Astrocyte (in vitro differentiated cells and primary cell): ENCODE measurements at regions not wholly inside any gene's neighbourhood (a gene's known extent, or its start where the extent isn't known, plus 50 kb on each side); places are given as distances from the start of the nearest gene placed in this dataset.

Experiments used
- DNase-seq: peaks from one replicate; pipeline ENCODE4 v3.0.0-alpha.2; 2010; ENCODE audit warnings: low read depth
- FAIRE-seq: peaks from 2 replicates; lab custom pipeline; 2011; peaks lifted over from hg19 to GRCh38; lab: Jason Lieb, UNC
- H2AFZ ChIP-seq: 2 replicates; pipeline ENCODE4 v1.6.0; 2012; ENCODE audit warnings: low read depth, low read length, inconsistent platforms
- H3K27ac ChIP-seq: 2 replicates; pipeline ENCODE4 v1.5.1; 2011; ENCODE audit warnings: low read depth, low read length, inconsistent platforms
- H3K27me3 ChIP-seq: 2 replicates; pipeline ENCODE4 v1.6.0; 2011; ENCODE audit warnings: low read length, inconsistent platforms; ENCODE audit not compliant: insufficient read depth
- H3K36me3 ChIP-seq: 2 replicates; pipeline ENCODE4 v1.5.1; 2011; ENCODE audit warnings: low read length, inconsistent platforms; ENCODE audit not compliant: insufficient read depth
- H3K4me1 ChIP-seq: 2 replicates; pipeline ENCODE4 v1.5.1; 2011; ENCODE audit warnings: low read length, inconsistent platforms; ENCODE audit not compliant: insufficient read depth
- H3K4me2 ChIP-seq: 2 replicates; pipeline ENCODE4 v1.6.0; 2012; ENCODE audit warnings: low read length, inconsistent platforms
- H3K4me3 ChIP-seq: 2 replicates; pipeline ENCODE4 v1.5.1; 2011; ENCODE audit warnings: low read depth, mild to moderate bottlenecking, low read length, inconsistent platforms; ENCODE audit not compliant: insufficient read depth
- H3K79me2 ChIP-seq: 2 replicates; pipeline ENCODE4 v1.6.0; 2012; ENCODE audit warnings: mild to moderate bottlenecking, low read length, inconsistent platforms; ENCODE audit not compliant: insufficient read depth
- H3K9ac ChIP-seq: 2 replicates; pipeline ENCODE4 v1.6.0; 2012; ENCODE audit warnings: mild to moderate bottlenecking, low read length, inconsistent platforms
- H3K9me3 ChIP-seq: 2 replicates; pipeline ENCODE4 v1.5.1; 2012; ENCODE audit warnings: low read depth, mild to moderate bottlenecking, low read length, inconsistent platforms; ENCODE audit not compliant: insufficient read depth
- H4K20me1 ChIP-seq: 2 replicates; pipeline ENCODE4 v1.6.0; 2012; ENCODE audit warnings: low read length, inconsistent platforms; ENCODE audit not compliant: insufficient read depth
- H3K27ac Mint-ChIP-seq: one replicate; pipeline ENCODE4 v1.8.0; 2021; ENCODE audit warnings: mild to moderate bottlenecking, mixed read lengths; ENCODE audit not compliant: unreplicated experiment
- H3K27me3 Mint-ChIP-seq: one replicate; pipeline ENCODE4 v1.8.0; 2021; ENCODE audit warnings: low read depth, mixed read lengths; ENCODE audit not compliant: unreplicated experiment
- H3K36me3 Mint-ChIP-seq: one replicate; pipeline ENCODE4 v1.8.0; 2021; ENCODE audit warnings: low read depth, mixed read lengths; ENCODE audit not compliant: unreplicated experiment
- H3K4me1 Mint-ChIP-seq: one replicate; pipeline ENCODE4 v1.8.0; 2021; ENCODE audit warnings: low read depth, mixed read lengths; ENCODE audit not compliant: unreplicated experiment
- H3K4me3 Mint-ChIP-seq: one replicate; pipeline ENCODE4 v1.8.0; 2021; ENCODE audit warnings: mild to moderate bottlenecking, moderate library complexity, mixed read lengths; ENCODE audit not compliant: unreplicated experiment
- H3K9me3 Mint-ChIP-seq: one replicate; pipeline ENCODE4 v1.8.0; 2021; ENCODE audit warnings: mild to moderate bottlenecking, mixed read lengths; ENCODE audit not compliant: unreplicated experiment
- EZH2 ChIP-seq: IDR thresholded peaks from 2 replicates; pipeline ENCODE4 v1.6.1; 2012; ENCODE audit warnings: mild to moderate bottlenecking, low read length, inconsistent platforms; ENCODE audit not compliant: insufficient read depth
- TF ChIP-seq, protein P1 (sequence below): IDR thresholded peaks from 2 replicates; pipeline ENCODE4 v1.5.1; 2011; ENCODE audit warnings: low read depth, mild to moderate bottlenecking, inconsistent platforms, low read length, moderate library complexity; ENCODE audit not compliant: insufficient read depth

DNA sequence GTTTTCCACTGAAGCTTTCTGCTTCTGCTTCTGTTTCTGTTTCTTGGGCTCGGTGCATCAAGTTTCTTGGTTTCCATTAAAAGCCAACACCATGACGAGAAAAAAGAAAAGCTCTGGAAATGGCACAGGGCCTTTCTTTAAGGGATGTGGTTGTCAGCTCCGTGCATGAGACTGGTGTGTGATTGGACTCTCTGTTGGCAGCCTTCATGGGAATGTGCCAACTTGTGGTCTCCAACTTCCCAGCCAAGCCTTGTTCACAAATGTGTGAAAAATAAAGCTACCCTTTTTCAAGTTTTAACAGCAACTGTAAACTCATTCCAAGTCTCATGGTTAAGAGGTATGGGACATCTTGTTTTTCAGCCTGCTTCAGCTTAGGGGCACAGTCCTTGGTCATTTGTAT is 68.7 kb upstream of the CST7 start:
- no peak for FAIRE-seq
- TF ChIP-seq, protein P1, sequence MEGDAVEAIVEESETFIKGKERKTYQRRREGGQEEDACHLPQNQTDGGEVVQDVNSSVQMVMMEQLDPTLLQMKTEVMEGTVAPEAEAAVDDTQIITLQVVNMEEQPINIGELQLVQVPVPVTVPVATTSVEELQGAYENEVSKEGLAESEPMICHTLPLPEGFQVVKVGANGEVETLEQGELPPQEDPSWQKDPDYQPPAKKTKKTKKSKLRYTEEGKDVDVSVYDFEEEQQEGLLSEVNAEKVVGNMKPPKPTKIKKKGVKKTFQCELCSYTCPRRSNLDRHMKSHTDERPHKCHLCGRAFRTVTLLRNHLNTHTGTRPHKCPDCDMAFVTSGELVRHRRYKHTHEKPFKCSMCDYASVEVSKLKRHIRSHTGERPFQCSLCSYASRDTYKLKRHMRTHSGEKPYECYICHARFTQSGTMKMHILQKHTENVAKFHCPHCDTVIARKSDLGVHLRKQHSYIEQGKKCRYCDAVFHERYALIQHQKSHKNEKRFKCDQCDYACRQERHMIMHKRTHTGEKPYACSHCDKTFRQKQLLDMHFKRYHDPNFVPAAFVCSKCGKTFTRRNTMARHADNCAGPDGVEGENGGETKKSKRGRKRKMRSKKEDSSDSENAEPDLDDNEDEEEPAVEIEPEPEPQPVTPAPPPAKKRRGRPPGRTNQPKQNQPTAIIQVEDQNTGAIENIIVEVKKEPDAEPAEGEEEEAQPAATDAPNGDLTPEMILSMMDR: no peak
- TF ChIP-seq EZH2: no peak
- H4K20me1 ChIP-seq: no peaks in the 10 kb centered on the region
- no peaks in the 10 kb centered on the region for H3K4me1 Mint-ChIP-seq
- H3K4me2 ChIP-seq: no peak overlapping the region
- no peaks in the 10 kb centered on the region for H3K9me3 Mint-ChIP-seq
- H3K27me3 Mint-ChIP-seq: peaks cover 7% of the 10 kb centered on the region
- no peaks in the 10 kb centered on the region for H3K79me2 ChIP-seq
- H3K27ac Mint-ChIP-seq: no peak overlapping the region
- no peaks in the 10 kb centered on the region for H3K9me3 ChIP-seq
- H3K27ac ChIP-seq: no peak overlapping the region
- H2AFZ ChIP-seq: no peak overlapping the region
- no peak overlapping the region for H3K9ac ChIP-seq
- H3K4me3 Mint-ChIP-seq: no peak overlapping the region
- H3K4me3 ChIP-seq: no peak overlapping the region
- DNase-seq: no peak
- no peaks in the 10 kb centered on the region for H3K27me3 ChIP-seq
- H3K36me3 Mint-ChIP-seq: no peaks in the 10 kb centered on the region
- no peaks in the 10 kb centered on the region for H3K36me3 ChIP-seq
- no peaks in the 10 kb centered on the region for H3K4me1 ChIP-seq

DNA sequence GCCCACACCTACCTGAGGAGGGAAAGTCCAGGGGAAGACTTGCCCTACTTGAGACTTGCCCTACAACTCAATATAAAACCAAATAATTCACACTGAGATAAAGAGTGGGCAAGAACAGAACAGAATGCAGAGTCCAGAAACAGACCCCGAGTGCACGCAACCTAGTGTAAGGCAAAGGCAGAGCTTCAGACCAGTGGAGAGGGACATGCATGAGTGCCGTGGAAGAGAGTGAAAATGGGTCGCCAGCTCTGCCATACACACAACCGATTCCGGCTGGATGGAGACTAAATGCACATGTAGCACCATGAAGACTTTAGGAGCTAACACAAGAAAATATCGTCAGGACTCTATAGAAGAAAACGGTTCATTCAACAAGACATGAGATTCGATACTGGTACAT is 58.8 kb upstream of the CST7 start:
- H3K36me3 ChIP-seq: no peaks in the 10 kb centered on the region
- Mint-ChIP-seq H3K27me3 (peaks cover 2% of the 10 kb centered on the region), H3K27ac (no peak overlapping the region), H3K4me1 (no peaks in the 10 kb centered on the region), H3K9me3 (peaks cover 7% of the 10 kb centered on the region), H3K36me3 (no peaks in the 10 kb centered on the region), H3K4me3 (no peak overlapping the region)
- H2AFZ ChIP-seq: no peak overlapping the region
- no peak overlapping the region for H3K4me3 ChIP-seq
- no peak overlapping the region for H3K4me2 ChIP-seq
- no peaks in the 10 kb centered on the region for H4K20me1 ChIP-seq
- TF ChIP-seq, protein P1: no peak
- TF ChIP-seq EZH2: no peak
- H3K79me2 ChIP-seq: no peaks in the 10 kb centered on the region
- H3K9ac ChIP-seq: no peak overlapping the region
- no peak for DNase-seq
- FAIRE-seq: no peak
- H3K4me1 ChIP-seq: no peaks in the 10 kb centered on the region
- no peaks in the 10 kb centered on the region for H3K9me3 ChIP-seq
- H3K27ac ChIP-seq: no peak overlapping the region
- no peaks in the 10 kb centered on the region for H3K27me3 ChIP-seq

DNA sequence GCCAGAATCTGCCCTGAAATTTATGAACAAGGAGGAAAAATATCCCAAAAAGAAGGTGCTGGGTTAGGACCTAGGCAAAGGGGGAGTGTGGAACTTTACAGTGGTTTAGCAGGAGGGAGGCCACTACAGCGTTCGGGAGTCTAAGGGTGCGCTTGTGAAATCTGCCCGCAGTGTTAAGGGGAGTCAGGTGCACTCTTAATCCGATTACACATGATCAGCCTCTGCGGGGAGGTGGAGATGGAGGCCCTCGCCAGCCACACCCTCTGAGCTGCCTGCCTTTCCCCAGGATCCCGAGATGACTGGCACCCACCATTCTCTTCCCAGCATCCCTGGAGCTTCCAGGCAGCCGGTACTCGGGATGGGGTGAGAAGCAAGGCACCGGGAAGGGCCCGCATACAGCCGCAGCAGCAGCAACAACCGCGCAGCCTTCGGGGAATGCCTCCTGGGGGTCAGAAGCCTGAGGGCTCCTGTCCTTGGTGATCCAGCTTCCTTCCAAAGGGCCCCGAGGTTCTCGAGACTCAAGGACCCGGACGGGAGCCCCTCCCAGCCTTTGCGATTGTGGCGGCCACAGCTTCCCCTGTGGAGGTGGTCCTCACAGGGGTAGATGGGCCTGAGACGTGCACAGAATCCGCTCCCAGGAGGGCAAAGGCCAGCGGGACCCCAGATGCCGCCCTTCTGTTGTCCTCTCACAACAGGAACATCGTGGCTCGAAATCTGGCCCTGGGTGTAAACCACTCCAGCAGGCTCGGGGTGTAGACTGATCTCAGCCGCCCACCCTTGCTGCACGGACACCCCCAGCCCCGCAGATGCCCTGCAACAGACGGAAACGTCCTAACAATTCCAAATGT is 57.3 kb upstream of the CST7 start:
- DNase-seq (no peak), FAIRE-seq (no peak)
- Histone ChIP-seq H3K79me2 (no peaks in the 10 kb centered on the region), H3K27ac (no peak overlapping the region), H3K4me3 (no peak overlapping the region), H2AFZ (no peak overlapping the region), H3K4me1 (no peaks in the 10 kb centered on the region), H3K27me3 (no peaks in the 10 kb centered on the region), H3K4me2 (no peak overlapping the region), H3K9me3 (no peaks in the 10 kb centered on the region), H3K36me3 (no peaks in the 10 kb centered on the region), H3K9ac (no peak overlapping the region), H4K20me1 (no peaks in the 10 kb centered on the region)
- Mint-ChIP-seq H3K9me3 (peaks cover 7% of the 10 kb centered on the region), H3K4me3 (no peak overlapping the region), H3K27me3 (peaks cover 2% of the 10 kb centered on the region), H3K4me1 (no peaks in the 10 kb centered on the region), H3K27ac (no peak overlapping the region), H3K36me3 (no peaks in the 10 kb centered on the region)
- TF ChIP-seq, protein P1: no peak
- TF ChIP-seq EZH2: no peak
